ENCODE measurements at regions not wholly inside any gene's neighbourhood (a gene's known extent, or its start where the extent isn't known, plus 50 kb on each side); places are given as distances from the start of the nearest gene placed in this dataset.
A peak's percentile ranks its signal among the peaks of the same experiment; 100 is the strongest.

GRCh38 chr4:38576767-38577166 lies 87.2 kb upstream of the KLF3 start:
- H4K20me1 ChIP-seq = no peaks in the 10 kb centered on the region

DNA sequence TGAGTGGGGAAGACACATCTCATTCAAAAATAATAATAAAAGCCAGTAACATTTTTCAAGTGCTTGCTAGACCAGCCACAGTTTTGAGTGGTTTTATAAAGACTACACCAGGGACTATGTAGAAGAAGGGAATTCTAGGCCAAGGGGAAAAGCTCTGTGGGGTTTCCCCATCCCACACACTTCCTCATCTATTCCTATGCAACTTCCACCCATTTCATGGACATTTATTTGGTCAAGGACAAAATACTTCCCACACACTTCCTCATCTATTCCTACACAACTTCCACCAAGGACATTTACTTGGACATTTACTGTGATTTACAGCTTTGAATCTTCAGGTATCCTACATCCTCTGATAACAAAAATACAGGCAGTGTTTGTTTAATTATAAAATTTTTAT lies 86.5 kb upstream of the KLF3 start:
- Histone ChIP-seq H3K4me2 (peak overlapping the region in 3 of 11 experiments; percentile 50 to 80 (median 76); a peak in 6 of 22 replicates), H4K20me1 (no peaks in the 10 kb centered on the region), H3K9me3 (replicated peaks in 1 of 11) (peaks cover 0 to 3% (median 0%) of the 10 kb centered on the region in 11 experiments; a peak in 1 of 22 replicates), H3K4me1 (peaks cover 3 to 74% (median 10%) of the 10 kb centered on the region in 10 experiments), H3K36me3 (no peaks in the 10 kb centered on the region), H3K27me3 (no peaks in the 10 kb centered on the region), H3K27ac (peak overlapping the region in 1 of 11 experiments; percentile 21; a peak in 2 of 22 replicates), H3K4me3 (no peak overlapping the region), H3K9ac (no peak overlapping the region)
- no peak for TF ChIP-seq Cebpa-rat (IDR thresholded peaks at IDR 0.05)

More at GRCh38 chr4:38576767-38577166, 87.2 kb upstream of the KLF3 start:
- H3K36me3 ChIP-seq = no peaks in the 10 kb centered on the region
- no peaks in the 10 kb centered on the region for H3K27me3 ChIP-seq
- H3K4me1 ChIP-seq = peaks cover 0 to 67% (median 7%) of the 10 kb centered on the region in 10 experiments; a peak in 12 of 20 replicates
- peak overlapping the region in 1 of 11 experiments; percentile 21; a peak in 2 of 22 replicates for H3K27ac ChIP-seq
- H3K4me2 ChIP-seq = peak overlapping the region in 3 of 11 experiments; percentile 50 to 80 (median 76); a peak in 6 of 22 replicates
- H3K4me3 ChIP-seq = no peak overlapping the region
- no peak for TF ChIP-seq Cebpa-rat (IDR thresholded peaks at IDR 0.05)
- no peak overlapping the region for H3K9ac ChIP-seq
- H3K9me3 ChIP-seq (replicated peaks in 1 of 11) = peaks cover 0 to 3% (median 0%) of the 10 kb centered on the region in 11 experiments; a peak in 1 of 22 replicates

DNA sequence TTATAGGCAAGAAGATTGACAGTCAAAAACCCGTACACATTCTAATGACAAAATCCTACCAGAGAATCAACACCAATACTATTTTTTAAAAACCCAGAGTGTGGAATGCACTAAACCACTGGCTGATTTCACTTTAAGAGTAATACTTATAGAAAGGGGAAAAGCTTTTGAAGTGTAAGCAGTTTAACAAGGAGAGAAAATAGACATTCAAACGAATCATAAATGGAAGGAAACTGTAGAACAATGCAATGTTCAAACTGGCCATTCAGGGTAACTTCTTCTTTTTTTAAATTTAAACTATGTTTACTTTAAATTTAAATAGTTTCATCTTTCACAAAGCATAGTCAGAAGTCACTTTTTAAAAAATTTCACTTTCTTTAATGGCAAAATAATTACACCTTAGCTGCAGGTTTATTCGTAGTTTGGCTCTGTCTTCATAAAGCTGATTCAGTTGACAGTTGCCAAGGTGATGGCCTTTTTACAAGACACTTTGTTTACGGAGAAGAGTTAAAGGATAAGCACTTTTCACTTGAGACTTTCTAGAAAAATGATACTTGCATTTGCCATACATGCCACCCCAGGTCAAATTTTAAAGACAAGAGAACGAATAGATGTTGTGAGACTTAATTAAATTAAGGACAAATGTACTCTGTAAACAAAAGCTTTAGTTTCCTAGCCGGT lies 82.4 kb upstream of the KLF3 start:
- no peaks in the 10 kb centered on the region for H3K27me3 ChIP-seq
- no peak for TF ChIP-seq Cebpa-rat (IDR thresholded peaks at IDR 0.05)
- H4K20me1 ChIP-seq = no peaks in the 10 kb centered on the region
- H3K36me3 ChIP-seq = no peaks in the 10 kb centered on the region
- peak overlapping the region in 3 of 11 experiments; percentile 66 to 81 (median 70); a peak in 6 of 22 replicates for H3K4me2 ChIP-seq
- no peak overlapping the region for H3K4me3 ChIP-seq
- H3K4me1 ChIP-seq = peaks cover 12 to 89% (median 17%) of the 10 kb centered on the region in 10 experiments
- peak overlapping the region in 4 of 11 experiments; percentile 4 to 76 (median 63); a peak in 7 of 22 replicates for H3K27ac ChIP-seq
- peak overlapping the region in 3 of 11 experiments; percentile 28 to 54 (median 46); a peak in 5 of 22 replicates for H3K9ac ChIP-seq
- peaks cover 0 to 15% (median 0%) of the 10 kb centered on the region in 11 experiments; a peak in 5 of 22 replicates for H3K9me3 ChIP-seq (replicated peaks in 1 of 11)

- Histone ChIP-seq H3K9me3 (replicated peaks in 1 of 11) (peaks cover 0 to 15% (median 0%) of the 10 kb centered on the region in 11 experiments; a peak in 5 of 22 replicates), H3K9ac (peak overlapping the region in 2 of 11 experiments; percentile 26 to 54; a peak in 3 of 22 replicates), H3K4me1 (peaks cover 12 to 89% (median 17%) of the 10 kb centered on the region in 10 experiments), H3K27me3 (no peaks in the 10 kb centered on the region), H3K36me3 (no peaks in the 10 kb centered on the region), H3K27ac (peak overlapping the region in 3 of 11 experiments; percentile 57 to 76 (median 69); a peak in 6 of 22 replicates), H3K4me2 (peak overlapping the region; percentile 27 to 81 (median 61)), H4K20me1 (no peaks in the 10 kb centered on the region), H3K4me3 (no peak overlapping the region)
- no peak for TF ChIP-seq Cebpa-rat (IDR thresholded peaks at IDR 0.05)
Observed at GRCh38 chr4:38582445-38582844, 81.6 kb upstream of the KLF3 start.

- Histone ChIP-seq H3K9me3 (replicated peaks in 1 of 11) (peaks cover 0 to 15% (median 0%) of the 10 kb centered on the region in 11 experiments; a peak in 5 of 22 replicates), H3K4me2 (peak overlapping the region; percentile 27 to 81 (median 61)), H3K36me3 (no peaks in the 10 kb centered on the region), H3K4me1 (peaks cover 12 to 87% (median 17%) of the 10 kb centered on the region in 10 experiments), H3K27me3 (no peaks in the 10 kb centered on the region), H4K20me1 (no peaks in the 10 kb centered on the region), H3K4me3 (no peak overlapping the region), H3K27ac (peak overlapping the region in 5 of 11 experiments; percentile 2 to 76 (median 57); a peak in 6 of 22 replicates), H3K9ac (peak overlapping the region in 2 of 11 experiments; percentile 26 to 54; a peak in 4 of 22 replicates)
- no peak for TF ChIP-seq Cebpa-rat (IDR thresholded peaks at IDR 0.05)
Observed at GRCh38 chr4:38582889-38583470, 81.0 kb upstream of the KLF3 start.

DNA sequence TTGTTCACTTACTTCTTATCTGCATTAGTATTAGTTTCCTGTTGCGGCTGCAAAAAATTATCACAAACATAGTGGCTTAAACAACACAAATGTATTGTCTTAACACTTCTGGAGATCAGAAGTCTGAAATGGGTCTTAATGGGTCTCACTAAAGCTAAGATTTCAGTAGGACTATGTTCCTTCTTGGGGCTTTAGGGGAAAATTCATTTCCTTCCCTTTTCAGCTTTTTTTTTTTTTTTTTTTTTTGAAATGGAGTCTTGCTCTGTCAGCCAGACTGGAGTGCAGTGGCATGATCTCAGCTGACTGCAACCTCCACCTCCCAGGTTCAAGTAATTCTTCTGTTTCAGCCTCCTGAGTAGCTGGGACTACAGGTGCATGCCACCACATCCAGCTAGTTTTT lies 78.1 kb upstream of the KLF3 start:
- peaks cover 12 to 72% (median 17%) of the 10 kb centered on the region in 10 experiments for H3K4me1 ChIP-seq
- H3K4me2 ChIP-seq = peak overlapping the region in 3 of 11 experiments; percentile 65 to 81 (median 70); a peak in 6 of 22 replicates
- H3K9me3 ChIP-seq (replicated peaks in 1 of 11) = peaks cover 0 to 17% (median 0%) of the 10 kb centered on the region in 11 experiments; a peak in 6 of 22 replicates
- no peaks in the 10 kb centered on the region for H3K36me3 ChIP-seq
- no peak overlapping the region for H3K9ac ChIP-seq
- H3K27ac ChIP-seq = no peak overlapping the region; a peak in 1 of 22 replicates
- TF ChIP-seq Cebpa-rat (IDR thresholded peaks at IDR 0.05) = no peak
- H3K27me3 ChIP-seq = no peaks in the 10 kb centered on the region
- H3K4me3 ChIP-seq = no peak overlapping the region
- H4K20me1 ChIP-seq = no peaks in the 10 kb centered on the region

DNA sequence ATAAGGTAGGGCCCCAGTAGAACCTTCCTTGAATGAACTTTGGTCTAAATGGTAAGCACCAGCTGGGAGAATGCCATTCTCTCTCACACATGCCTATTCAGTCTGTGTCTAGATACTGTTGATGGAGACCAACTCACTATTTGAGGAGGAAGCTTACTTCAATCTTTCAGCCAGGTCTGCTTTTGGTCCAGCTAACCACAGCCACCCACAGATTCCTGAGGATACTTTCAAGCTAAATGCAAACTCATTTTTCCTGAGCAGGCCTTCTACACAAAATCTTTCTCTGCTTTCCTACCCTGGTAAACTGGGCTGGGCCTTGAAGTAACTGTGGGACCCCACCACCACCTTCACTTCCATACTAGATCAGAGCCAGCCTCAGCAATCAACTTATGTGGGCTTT lies 76.9 kb upstream of the KLF3 start:
- TF ChIP-seq Cebpa-rat (IDR thresholded peaks at IDR 0.05) = no peak
- Histone ChIP-seq H3K36me3 (no peaks in the 10 kb centered on the region), H3K4me3 (no peak overlapping the region), H3K4me1 (peaks cover 12 to 61% (median 17%) of the 10 kb centered on the region in 10 experiments), H3K4me2 (peak overlapping the region in 3 of 11 experiments; percentile 65 to 81 (median 70); a peak in 6 of 22 replicates), H3K27ac (0 out of 22 replicates have a peak overlapping the region, but pooled peaks of 1 of the 11 experiments have one; percentile 7), H3K27me3 (no peaks in the 10 kb centered on the region), H4K20me1 (no peaks in the 10 kb centered on the region), H3K9ac (no peak overlapping the region), H3K9me3 (replicated peaks in 1 of 11) (peaks cover 0 to 21% (median 7%) of the 10 kb centered on the region in 11 experiments; a peak in 9 of 22 replicates)

- H3K27me3 ChIP-seq = no peaks in the 10 kb centered on the region
- H3K9ac ChIP-seq = no peak overlapping the region
- H4K20me1 ChIP-seq = no peaks in the 10 kb centered on the region
- no peak for TF ChIP-seq Cebpa-rat (IDR thresholded peaks at IDR 0.05)
- H3K4me3 ChIP-seq = no peak overlapping the region
- no peaks in the 10 kb centered on the region for H3K36me3 ChIP-seq
- H3K4me2 ChIP-seq = 0 out of 22 replicates have a peak overlapping the region, but pooled peaks of 1 of the 11 experiments have one; percentile 7
- H3K9me3 ChIP-seq (replicated peaks in 1 of 11) = peaks cover 0 to 9% (median 5%) of the 10 kb centered on the region in 11 experiments; a peak in 8 of 22 replicates
- peaks cover 0 to 32% (median 0%) of the 10 kb centered on the region in 10 experiments; a peak in 7 of 20 replicates for H3K4me1 ChIP-seq
- H3K27ac ChIP-seq = no peak overlapping the region
Observed at GRCh38 chr4:38590046-38590445, 74.0 kb upstream of the KLF3 start.
